Heart right ventricle (tissue), 16 donors: ENCODE measurements at regions not wholly inside any gene's neighbourhood (a gene's known extent, or its start where the extent isn't known, plus 50 kb on each side); places are given as distances from the start of the nearest gene placed in this dataset.

Experiments
- ATAC-seq, 8 donors: fragments of 200-7000 bp; cut with Tn5 transposase; one replicate each; pipeline ENCODE4 v1.9.1; 2020; ENCODE audit warnings: mild to moderate bottlenecking in 8 of 8, moderate library complexity in 8 of 8, moderate number of reproducible peaks in 1 of 8
- DNase-seq, 2 donors: peaks; one replicate each; pipeline ENCODE4 v3.0.0-alpha.2; 2020
- H3K27ac ChIP-seq, 10 donors: fragments of 200-600 bp; sonication (generic) in 2 of 10; one replicate each; pipeline versions ENCODE4 v1.5.0 to v1.8.0; 2020 to 2022; ENCODE audit warnings: mild to moderate bottlenecking in 3 of 10
- H3K27me3 ChIP-seq, 7 donors: fragments of 200-600 bp; one replicate each; pipeline ENCODE4 v1.8.0; 2021 to 2022; ENCODE audit warnings: mild to moderate bottlenecking in 2 of 7
- H3K36me3 ChIP-seq, 9 donors: fragments of 200-600 bp; sonication (generic) in 1 of 9; one replicate each; pipeline versions ENCODE4 v1.5.0 to v1.8.0; 2020 to 2022; ENCODE audit warnings: mild to moderate bottlenecking in 2 of 9
- H3K4me1 ChIP-seq, 9 donors: fragments of 200-600 bp; sonication (generic) in 1 of 9; one replicate each; pipeline versions ENCODE4 v1.5.0 to v1.8.0; 2020 to 2022; ENCODE audit warnings: mild to moderate bottlenecking in 4 of 9
- H3K4me3 ChIP-seq, 10 donors: fragments of 200-600 bp; sonication (generic) in 2 of 10; one replicate each; pipeline versions ENCODE4 v1.5.0 to v1.8.0; 2020 to 2022; ENCODE audit warnings: mild to moderate bottlenecking in 7 of 10, moderate library complexity in 2 of 10
- H3K9me3 ChIP-seq, 11 donors: fragments of 200-600 bp in 10 of 11; sonication (generic) in 2 of 11; one replicate each; pipeline versions ENCODE4 v1.5.0 to v1.8.0; 2013 to 2022; ENCODE audit warnings: mild to moderate bottlenecking in 2 of 11, control low read depth in 1 of 11, moderate library complexity in 1 of 11
- WGBS, 2 donors: extraction: QIAGEN DNeasy Blood & Tissue Kit; methylation state at CpG; one replicate each; pipeline ENCODE4 v1.1.7; 2013; ENCODE audit warnings: inconsistent platforms in 1 of 2; 5-methylcytosine and 5-hydroxymethylcytosine counted together
- intact Hi-C, 10 donors: fragments of 100-400 bp; cut with DNase I; formaldehyde crosslinking; loops; one replicate each; pipeline versions ENCODE4 v1.11.1 to v1.14.2; 2022
- TF ChIP-seq, protein P1 (sequence below), 9 donors: fragments of 200-600 bp; sonication (generic) in 2 of 9; IDR thresholded peaks; one replicate each; pipeline versions ENCODE4 v1.5.0 to v1.8.0; 2021 to 2022; ENCODE audit warnings: antibody characterized with exemption in 9 of 9, mild to moderate bottlenecking in 5 of 9, moderate library complexity in 1 of 9
- donor health status: Arrhythmogenic right ventricular cardiomyopathy.
- donor health status: ischemic (EF 13 %, LVEDD 7.1; RV severe dilation, severe dysfunction).
- donor health status: healthy with polysubstance abuse.
- donor health status: DM: no; HTN: yes; CAD: no.
- donor health status: DM: no; HTN: no; CAD: no.
- donor health status: ischemic (EF 25% LVEDD 6.9; RV normal size, moderate dysfunction).
- donor health status: ischemic (EF 25% LVEDD 5.7; RV mildly dilated, moderate dysfunction).
- donor health status: healthy.
- donor health status: DM: yes; HTN: yes; CAD: no.
- donor health status: Ischemic cardiomyopathy.
- donor health status: ischemic (EF 35%, LVEDD 5.7; RV mildly dilated, moderate dysfunction).
- donor health status: nonischemic (EF 11% LVEDD 7.7; RV severe dilation, severe dysfunction).
- donor health status: DM: yes; HTN: yes; CAD: no.
- donor health status: PGD.
- donor health status: ischemic (EF 29% LVEDD 5.4; RV normal size, mild dysfunction).
- donor health status: nonischemic (EF 23%, LVEDD 6.1; RV moderate dilation, normal function).

DNA sequence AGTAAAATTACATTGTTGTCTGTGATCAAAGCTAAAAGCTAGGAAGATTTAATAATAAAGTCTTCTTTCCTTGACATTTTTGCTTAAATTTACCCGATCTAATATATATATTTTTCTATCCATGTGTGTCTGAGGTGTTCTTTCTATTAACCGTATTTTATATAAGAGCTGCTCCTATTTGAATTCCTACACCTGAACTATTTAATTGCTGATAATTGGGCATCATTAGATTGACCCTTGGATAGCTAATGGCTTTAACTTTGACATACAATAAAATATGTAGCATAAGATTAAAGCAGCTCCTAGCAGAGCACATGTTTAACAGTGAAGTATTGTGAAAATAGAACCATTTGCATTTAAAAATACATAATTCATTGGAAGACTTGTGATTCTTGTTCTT, 792.7 kb downstream of the MAT2B start:
- DNase-seq (no peak), ATAC-seq (no peak)
- H3K27me3 ChIP-seq, result no peaks in the 10 kb centered on the region
- 77 to 78% methylated on average over 2 of the region's 2 CpGs for WGBS, 2 donors
- no peaks in the 10 kb centered on the region for H3K9me3 ChIP-seq
- TF ChIP-seq, protein P1, sequence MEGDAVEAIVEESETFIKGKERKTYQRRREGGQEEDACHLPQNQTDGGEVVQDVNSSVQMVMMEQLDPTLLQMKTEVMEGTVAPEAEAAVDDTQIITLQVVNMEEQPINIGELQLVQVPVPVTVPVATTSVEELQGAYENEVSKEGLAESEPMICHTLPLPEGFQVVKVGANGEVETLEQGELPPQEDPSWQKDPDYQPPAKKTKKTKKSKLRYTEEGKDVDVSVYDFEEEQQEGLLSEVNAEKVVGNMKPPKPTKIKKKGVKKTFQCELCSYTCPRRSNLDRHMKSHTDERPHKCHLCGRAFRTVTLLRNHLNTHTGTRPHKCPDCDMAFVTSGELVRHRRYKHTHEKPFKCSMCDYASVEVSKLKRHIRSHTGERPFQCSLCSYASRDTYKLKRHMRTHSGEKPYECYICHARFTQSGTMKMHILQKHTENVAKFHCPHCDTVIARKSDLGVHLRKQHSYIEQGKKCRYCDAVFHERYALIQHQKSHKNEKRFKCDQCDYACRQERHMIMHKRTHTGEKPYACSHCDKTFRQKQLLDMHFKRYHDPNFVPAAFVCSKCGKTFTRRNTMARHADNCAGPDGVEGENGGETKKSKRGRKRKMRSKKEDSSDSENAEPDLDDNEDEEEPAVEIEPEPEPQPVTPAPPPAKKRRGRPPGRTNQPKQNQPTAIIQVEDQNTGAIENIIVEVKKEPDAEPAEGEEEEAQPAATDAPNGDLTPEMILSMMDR (IDR thresholded peaks at IDR 0.05), result no peak
- H3K36me3 ChIP-seq, result no peaks in the 10 kb centered on the region
- intact Hi-C loops, result no loop called here
- H3K27ac ChIP-seq, result no peak overlapping the region
- H3K4me3 ChIP-seq, result no peak overlapping the region
- H3K4me1 ChIP-seq, result no peaks in the 10 kb centered on the region

- intact Hi-C loops, result no loop called here
- H3K27ac ChIP-seq, result no peak overlapping the region
- no peaks in the 10 kb centered on the region for H3K36me3 ChIP-seq
- no peaks in the 10 kb centered on the region for H3K27me3 ChIP-seq
- TF ChIP-seq, protein P1 (IDR thresholded peaks at IDR 0.05), result no peak
- ATAC-seq, result no peak
- no peak for DNase-seq
- no peaks in the 10 kb centered on the region for H3K4me1 ChIP-seq
- H3K4me3 ChIP-seq, result no peak overlapping the region
- no peaks in the 10 kb centered on the region for H3K9me3 ChIP-seq
Measured at GRCh38 chr5:164300295-164300694, 794.9 kb downstream of the MAT2B start.

GRCh38 chr5:164301136-164301535, 795.7 kb downstream of the MAT2B start:
- Histone ChIP-seq H3K36me3 (no peaks in the 10 kb centered on the region), H3K4me3 (no peak overlapping the region), H3K27ac (no peak overlapping the region), H3K27me3 (no peaks in the 10 kb centered on the region), H3K9me3 (no peaks in the 10 kb centered on the region), H3K4me1 (no peaks in the 10 kb centered on the region)
- TF ChIP-seq, protein P1 (IDR thresholded peaks at IDR 0.05), result no peak
- DNase-seq (no peak), ATAC-seq (no peak)
- intact Hi-C loops, result no loop called here

DNA sequence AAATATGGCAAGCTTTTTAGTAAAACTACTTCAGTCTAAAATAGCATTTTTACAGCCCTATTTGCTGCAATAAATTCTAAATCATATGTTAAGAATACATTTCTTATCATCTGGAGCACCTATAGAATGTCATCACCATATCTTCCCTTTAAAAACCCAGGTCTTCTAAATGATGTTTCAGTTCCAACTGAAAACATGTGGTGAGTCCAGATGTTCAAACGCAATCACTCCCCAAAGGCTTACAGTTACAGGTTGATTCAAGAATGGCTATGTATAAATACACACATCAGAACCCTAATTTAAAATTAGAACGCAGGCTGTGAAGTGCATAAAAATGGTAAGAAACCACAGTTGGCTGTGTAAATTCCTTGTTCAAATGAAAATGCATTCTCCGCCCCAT, 796.3 kb downstream of the MAT2B start:
- TF ChIP-seq, protein P1 (IDR thresholded peaks at IDR 0.05), result no peak
- WGBS, 2 donors, result 87 to 89% methylated on average over 3 of the region's 3 CpGs
- H3K36me3 ChIP-seq, result no peaks in the 10 kb centered on the region
- H3K27ac ChIP-seq, result no peak overlapping the region
- H3K4me1 ChIP-seq, result no peaks in the 10 kb centered on the region
- DNase-seq (no peak), ATAC-seq (no peak)
- intact Hi-C loops, result no loop called here
- H3K4me3 ChIP-seq, result no peak overlapping the region
- H3K9me3 ChIP-seq, result no peaks in the 10 kb centered on the region
- H3K27me3 ChIP-seq, result no peaks in the 10 kb centered on the region
